Activated CD4-positive, alpha-beta T cell treated with anti-CD3 and anti-CD28 coated beads, Interleukin-2, amount 10 ng/mL, durations not matched to agents 7 days and 5 days (primary cell): ENCODE measurements at regions not wholly inside any gene's neighbourhood (a gene's known extent, or its start where the extent isn't known, plus 50 kb on each side); places are given as distances from the start of the nearest gene placed in this dataset.
"Not testable (repeated sequence)": the region's sequence is repeated elsewhere in the genome, so short reads cannot be mapped to it uniquely, and the experiment has no call there.

Source experiments
- CTCF ChIA-PET: fragments of 350-600 bp; sonication (Branson Sonifier 250); formaldehyde crosslinking; loops from one replicate; lab custom pipeline; 2021; ENCODE audit warnings: antibody characterized with exemption; lab: Charles Lee
- POLR2A ChIA-PET: fragments of 350-600 bp; sonication (Branson Sonifier 250); formaldehyde crosslinking; loops from one replicate; lab custom pipeline; 2021; ENCODE audit warnings: antibody characterized with exemption; lab: Charles Lee
- DNase-seq: peaks from one replicate; pipeline ENCODE4 v3.0.0-alpha.2; 2020
- H3K27ac Mint-ChIP-seq: one replicate; pipeline ENCODE4 v1.8.0; 2021; ENCODE audit warnings: mild to moderate bottlenecking, moderate library complexity, mixed read lengths
- H3K27me3 Mint-ChIP-seq: one replicate; pipeline ENCODE4 v1.8.0; 2021; ENCODE audit warnings: mixed read lengths
- H3K36me3 Mint-ChIP-seq: one replicate; pipeline ENCODE4 v1.8.0; 2021; ENCODE audit warnings: low read depth, mixed read lengths
- H3K4me1 Mint-ChIP-seq: one replicate; pipeline ENCODE4 v1.8.0; 2021; ENCODE audit warnings: mixed read lengths
- H3K4me3 Mint-ChIP-seq: one replicate; pipeline ENCODE4 v1.8.0; 2021; ENCODE audit warnings: mild to moderate bottlenecking, moderate library complexity, mixed read lengths
- H3K9me3 Mint-ChIP-seq: one replicate; pipeline ENCODE4 v1.8.0; 2021; ENCODE audit warnings: mixed read lengths

DNA sequence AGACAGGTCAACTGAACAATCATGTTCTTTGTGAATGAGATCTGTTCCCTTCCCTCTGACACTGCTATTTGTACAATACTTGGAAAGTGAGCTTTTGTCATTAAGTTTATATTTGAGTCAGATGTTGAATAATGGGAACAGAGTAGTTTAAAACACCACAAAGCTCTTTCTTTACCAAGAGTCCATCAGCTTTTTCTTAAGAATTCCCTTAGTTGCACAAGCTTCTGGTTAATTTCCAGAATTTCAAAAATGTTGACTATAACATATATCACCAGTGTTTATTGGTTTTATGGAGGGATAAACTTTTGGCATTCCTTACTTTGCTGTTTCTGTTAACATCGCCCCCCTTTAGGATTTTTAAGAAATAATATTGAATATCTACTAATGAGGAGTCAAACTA, 403.7 kb downstream of the CCDC85A start:
- no peak overlapping the region for H3K27ac Mint-ChIP-seq
- CTCF ChIA-PET = no interaction called here
- no peak for DNase-seq

DNA sequence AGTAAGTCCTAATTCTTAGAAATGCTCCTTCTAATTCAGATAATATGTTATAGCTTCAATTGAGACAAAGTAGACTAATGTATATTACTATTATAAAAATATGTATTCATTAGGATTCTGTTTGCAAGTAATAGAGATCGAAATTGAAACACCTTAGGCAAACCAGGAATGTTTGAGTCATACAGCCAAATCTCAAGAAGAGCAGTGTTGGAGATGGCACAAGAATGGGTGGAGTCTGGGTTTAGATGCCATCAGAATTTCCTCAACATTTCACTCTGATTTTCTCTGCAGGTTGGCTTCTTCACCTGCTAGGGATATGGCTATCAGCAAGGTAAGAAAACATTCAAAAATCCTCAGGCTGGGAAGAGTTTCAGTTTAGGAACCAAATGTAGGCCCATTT, 405.4 kb downstream of the CCDC85A start:
- Mint-ChIP-seq H3K4me3 (no peak overlapping the region), H3K36me3 (no peaks in the 10 kb centered on the region), H3K4me1 (no peaks in the 10 kb centered on the region), H3K27me3 (no peaks in the 10 kb centered on the region), H3K27ac (no peak overlapping the region), H3K9me3 (no peaks in the 10 kb centered on the region)
- DNase-seq = no peak
- ChIA-PET POLR2A (no interaction called here), CTCF (no interaction called here)

More for the DNA sequence above, 403.7 kb downstream of the CCDC85A start:
- POLR2A ChIA-PET = no interaction called here
- Mint-ChIP-seq H3K4me1 (no peaks in the 10 kb centered on the region), H3K36me3 (no peaks in the 10 kb centered on the region), H3K9me3 (no peaks in the 10 kb centered on the region), H3K27me3 (no peaks in the 10 kb centered on the region), H3K4me3 (no peak overlapping the region)

- Mint-ChIP-seq H3K27ac (no peak overlapping the region), H3K4me3 (no peak overlapping the region), H3K36me3 (no peaks in the 10 kb centered on the region), H3K4me1 (no peaks in the 10 kb centered on the region), H3K9me3 (no peaks in the 10 kb centered on the region), H3K27me3 (no peaks in the 10 kb centered on the region)
- DNase-seq = no peak
- CTCF ChIA-PET = no interaction called here
- POLR2A ChIA-PET = no interaction called here
Measured at GRCh38 chr2:56589835-56590234, 406.0 kb downstream of the CCDC85A start.

DNA sequence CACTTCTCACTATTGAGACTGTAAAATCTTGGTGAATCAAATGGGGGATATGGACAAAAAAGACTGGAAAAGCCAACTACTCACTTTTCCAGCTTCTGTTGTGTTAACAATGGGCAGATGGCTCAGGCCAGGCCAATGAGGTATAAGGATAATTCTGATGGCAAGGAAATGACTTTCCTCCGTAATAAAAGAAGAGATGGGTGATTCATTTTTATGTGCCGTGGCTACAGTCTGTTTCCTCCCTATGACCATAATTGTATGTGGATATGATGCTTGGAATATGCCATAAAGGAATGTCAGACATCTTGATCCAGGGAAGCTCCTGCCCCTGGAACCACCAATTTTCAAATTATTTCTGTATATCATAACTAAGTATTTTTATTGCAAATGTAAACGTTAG, 406.8 kb downstream of the CCDC85A start:
- CTCF ChIA-PET = no interaction called here
- no peak for DNase-seq
- no peak overlapping the region for H3K4me3 Mint-ChIP-seq
- no peaks in the 10 kb centered on the region for H3K4me1 Mint-ChIP-seq
- H3K27ac Mint-ChIP-seq = no peak overlapping the region
- H3K9me3 Mint-ChIP-seq = no peaks in the 10 kb centered on the region
- H3K36me3 Mint-ChIP-seq = no peaks in the 10 kb centered on the region
- no peaks in the 10 kb centered on the region for H3K27me3 Mint-ChIP-seq
- POLR2A ChIA-PET = no interaction called here

DNA sequence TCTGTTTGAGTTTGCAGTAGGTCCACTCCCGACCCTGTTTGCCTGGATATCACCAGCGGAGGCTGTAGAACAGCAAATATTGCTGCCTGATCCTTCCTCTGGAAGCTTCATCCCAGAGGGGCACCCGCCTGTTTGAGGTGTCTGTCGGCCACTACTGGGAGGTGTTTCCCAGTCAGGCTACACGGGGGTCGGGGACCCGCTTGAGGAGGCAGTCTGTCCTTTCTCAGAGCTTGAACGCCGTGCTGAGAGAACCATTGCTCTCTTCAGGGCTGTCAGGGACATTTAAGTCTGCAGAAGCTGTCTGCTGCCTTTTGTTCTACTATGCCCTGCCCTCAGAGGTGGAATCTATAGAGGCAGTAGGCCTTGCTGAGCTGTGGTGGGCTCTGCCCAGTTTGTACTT, 422.3 kb downstream of the CCDC85A start:
- POLR2A ChIA-PET, H3K4me3 Mint-ChIP-seq, H3K27ac Mint-ChIP-seq, H3K36me3 Mint-ChIP-seq, H3K4me1 Mint-ChIP-seq, CTCF ChIA-PET, H3K27me3 Mint-ChIP-seq, DNase-seq: not testable (repeated sequence)
- peaks cover 23% of the 10 kb centered on the region for H3K9me3 Mint-ChIP-seq

GRCh38 chr2:56613254-56613653, 429.5 kb downstream of the CCDC85A start:
- peaks cover 2% of the 10 kb centered on the region for H3K9me3 Mint-ChIP-seq
- H3K27ac Mint-ChIP-seq = no peak overlapping the region
- ChIA-PET CTCF (no interaction called here), POLR2A (no interaction called here)
- no peak overlapping the region for H3K4me3 Mint-ChIP-seq
- H3K4me1 Mint-ChIP-seq = no peaks in the 10 kb centered on the region
- no peaks in the 10 kb centered on the region for H3K27me3 Mint-ChIP-seq
- DNase-seq = no peak
- no peaks in the 10 kb centered on the region for H3K36me3 Mint-ChIP-seq

GRCh38 chr2:56613920-56614319, 430.1 kb downstream of the CCDC85A start:
- H3K36me3 Mint-ChIP-seq = no peaks in the 10 kb centered on the region
- H3K4me1 Mint-ChIP-seq = no peaks in the 10 kb centered on the region
- no peaks in the 10 kb centered on the region for H3K27me3 Mint-ChIP-seq
- peaks cover 7% of the 10 kb centered on the region for H3K9me3 Mint-ChIP-seq
- H3K4me3 Mint-ChIP-seq = no peak overlapping the region
- no peak overlapping the region for H3K27ac Mint-ChIP-seq
- DNase-seq = no peak
- POLR2A ChIA-PET = no interaction called here
- CTCF ChIA-PET = no interaction called here

DNA sequence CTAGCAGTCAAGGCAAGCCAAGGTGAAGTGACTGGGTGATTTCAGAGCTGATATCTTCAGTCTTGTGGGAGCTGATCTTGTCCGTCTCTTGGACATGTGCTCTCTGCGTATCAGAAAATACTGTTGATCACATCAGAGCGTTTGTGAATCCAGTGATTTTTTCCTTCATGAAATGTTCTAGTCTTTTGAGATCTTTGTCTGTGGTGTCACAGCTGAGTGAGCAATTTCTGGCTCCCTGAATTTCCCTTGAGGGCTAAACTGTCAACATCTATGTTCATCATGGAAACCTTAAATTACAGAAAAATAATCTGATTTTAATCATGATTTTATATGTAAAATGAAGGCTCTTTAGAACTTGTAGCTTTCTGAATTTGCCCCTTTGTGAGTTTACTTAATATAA, 432.0 kb downstream of the CCDC85A start:
- Mint-ChIP-seq H3K27me3 (no peaks in the 10 kb centered on the region), H3K36me3 (no peaks in the 10 kb centered on the region), H3K4me1 (no peaks in the 10 kb centered on the region), H3K27ac (no peak overlapping the region), H3K4me3 (no peak overlapping the region), H3K9me3 (peaks cover 13% of the 10 kb centered on the region)
- ChIA-PET POLR2A (no interaction called here), CTCF (no interaction called here)
- DNase-seq = no peak

DNA sequence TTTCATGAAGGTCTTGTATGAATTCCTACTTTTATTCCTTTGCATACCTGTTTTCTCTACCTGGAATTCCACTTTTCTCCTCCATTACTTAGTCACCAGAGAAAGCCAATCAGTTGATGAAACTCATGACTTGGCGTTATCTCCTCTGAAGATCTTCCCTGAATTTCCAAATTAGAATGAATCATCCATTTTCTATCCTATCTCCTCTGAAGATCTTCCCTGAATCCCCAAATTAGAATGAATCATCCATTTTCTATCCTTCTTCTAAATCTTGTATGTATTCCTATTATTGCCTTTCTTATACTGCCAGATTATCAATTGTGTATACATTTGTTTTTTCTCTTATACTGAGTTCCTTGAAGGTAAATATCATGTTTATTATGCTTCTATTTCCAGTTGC, 440.4 kb downstream of the CCDC85A start:
- CTCF ChIA-PET = no interaction called here
- Mint-ChIP-seq H3K36me3 (no peaks in the 10 kb centered on the region), H3K9me3 (peaks cover 11% of the 10 kb centered on the region), H3K27me3 (no peaks in the 10 kb centered on the region), H3K27ac (no peak overlapping the region), H3K4me3 (no peak overlapping the region), H3K4me1 (no peaks in the 10 kb centered on the region)
- DNase-seq = no peak
- POLR2A ChIA-PET = no interaction called here

DNA sequence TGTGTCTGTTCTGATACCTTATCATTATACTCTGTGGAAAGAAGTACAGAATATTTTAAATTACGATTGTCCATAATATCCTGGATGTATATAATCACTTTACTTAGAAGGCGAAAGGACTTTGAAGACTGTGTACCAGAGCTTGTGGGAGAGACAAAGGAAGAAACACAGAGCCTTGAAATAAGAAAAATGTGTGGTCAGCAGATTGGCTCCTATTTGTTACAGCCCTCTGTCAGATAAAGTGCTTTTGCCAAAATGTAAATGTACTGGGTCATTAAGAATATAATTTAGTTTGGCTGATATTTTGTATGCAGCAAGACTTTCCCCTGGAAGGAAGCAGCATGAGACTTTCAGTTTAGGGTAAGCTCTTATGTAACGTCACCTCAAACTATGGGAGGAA, 443.1 kb downstream of the CCDC85A start:
- ChIA-PET CTCF (no interaction called here), POLR2A (no interaction called here)
- Mint-ChIP-seq H3K9me3 (peaks cover 7% of the 10 kb centered on the region), H3K4me1 (no peaks in the 10 kb centered on the region), H3K36me3 (no peaks in the 10 kb centered on the region), H3K4me3 (no peak overlapping the region), H3K27me3 (no peaks in the 10 kb centered on the region), H3K27ac (no peak overlapping the region)
- no peak for DNase-seq

GRCh38 chr2:56630286-56630685, 446.5 kb downstream of the CCDC85A start:
- Mint-ChIP-seq H3K27ac (no peak overlapping the region), H3K4me3 (no peak overlapping the region), H3K36me3 (no peaks in the 10 kb centered on the region), H3K9me3 (peaks cover 11% of the 10 kb centered on the region), H3K27me3 (no peaks in the 10 kb centered on the region), H3K4me1 (no peaks in the 10 kb centered on the region)
- DNase-seq = no peak
- CTCF ChIA-PET = no interaction called here
- POLR2A ChIA-PET = no interaction called here

GRCh38 chr2:56647997-56648396, 464.2 kb downstream of the CCDC85A start:
- Mint-ChIP-seq H3K27ac (no peak overlapping the region), H3K4me1 (no peaks in the 10 kb centered on the region), H3K9me3 (peaks cover 2% of the 10 kb centered on the region), H3K27me3 (no peaks in the 10 kb centered on the region), H3K36me3 (no peaks in the 10 kb centered on the region), H3K4me3 (no peak overlapping the region)
- DNase-seq = no peak
- POLR2A ChIA-PET = no interaction called here
- CTCF ChIA-PET = no interaction called here

- H3K27ac Mint-ChIP-seq = no peak overlapping the region
- no peak overlapping the region for H3K4me3 Mint-ChIP-seq
- ChIA-PET POLR2A (no interaction called here), CTCF (no interaction called here)
- H3K27me3 Mint-ChIP-seq = no peaks in the 10 kb centered on the region
- no peaks in the 10 kb centered on the region for H3K36me3 Mint-ChIP-seq
- no peak for DNase-seq
- no peaks in the 10 kb centered on the region for H3K4me1 Mint-ChIP-seq
- peaks cover 2% of the 10 kb centered on the region for H3K9me3 Mint-ChIP-seq
Measured at GRCh38 chr2:56648802-56649201, 465.0 kb downstream of the CCDC85A start.

GRCh38 chr2:56654936-56655335, 471.1 kb downstream of the CCDC85A start:
- H3K27ac Mint-ChIP-seq = no peak overlapping the region
- H3K27me3 Mint-ChIP-seq = no peaks in the 10 kb centered on the region
- ChIA-PET CTCF (no interaction called here), POLR2A (no interaction called here)
- H3K36me3 Mint-ChIP-seq = no peaks in the 10 kb centered on the region
- peaks cover 4% of the 10 kb centered on the region for H3K9me3 Mint-ChIP-seq
- no peak overlapping the region for H3K4me3 Mint-ChIP-seq
- H3K4me1 Mint-ChIP-seq = no peaks in the 10 kb centered on the region
- no peak for DNase-seq
